Mesendoderm (in vitro differentiated cells): ENCODE measurements at regions not wholly inside any gene's neighbourhood (a gene's known extent, or its start where the extent isn't known, plus 50 kb on each side); places are given as distances from the start of the nearest gene placed in this dataset.

ENCODE experiments used
- DNase-seq: peaks from one replicate; pipeline ENCODE4 v3.0.0; 2013
- H2AK5ac ChIP-seq: 2 replicates; pipeline ENCODE4 v1.6.1; 2013; ENCODE audit warnings: low read length, inconsistent platforms
- H2BK120ac ChIP-seq: 2 replicates; pipeline ENCODE4 v1.6.1; 2013; ENCODE audit warnings: low read depth, mild to moderate bottlenecking, low read length, moderate library complexity, mixed read lengths
- H2BK15ac ChIP-seq: replicated peaks from 2 replicates; pipeline ENCODE4 v1.6.1; 2013; ENCODE audit warnings: low read depth, mild to moderate bottlenecking, moderate library complexity
- H2BK5ac ChIP-seq: 2 replicates; pipeline ENCODE4 v1.6.1; 2013; ENCODE audit warnings: low read length, inconsistent platforms
- H3K18ac ChIP-seq: 2 replicates; pipeline ENCODE4 v1.6.1; 2013; ENCODE audit warnings: mild to moderate bottlenecking, low read length, mixed read lengths
- H3K23ac ChIP-seq: one replicate; pipeline ENCODE4 v1.6.1; 2013; ENCODE audit warnings: low read length
- H3K27ac ChIP-seq: 2 replicates; pipeline ENCODE4 v1.5.1; 2013; ENCODE audit warnings: low read depth, mild to moderate bottlenecking, inconsistent platforms, low read length, moderate library complexity
- H3K27me3 ChIP-seq: 2 replicates; pipeline ENCODE4 v1.6.1; 2013; ENCODE audit warnings: low read length, control low read depth, mild to moderate bottlenecking, inconsistent platforms; ENCODE audit not compliant: insufficient read depth, poor library complexity
- H3K36me3 ChIP-seq: 2 replicates; pipeline ENCODE4 v1.6.1; 2013; ENCODE audit warnings: low read length, inconsistent platforms; ENCODE audit not compliant: control insufficient read depth, insufficient read depth
- H3K4ac ChIP-seq: one replicate; pipeline ENCODE4 v1.6.1; 2013; ENCODE audit warnings: low read depth, mild to moderate bottlenecking, low read length, moderate library complexity
- H3K4me1 ChIP-seq: 2 replicates; pipeline ENCODE4 v1.6.1; 2013; ENCODE audit warnings: low read depth, low read length, inconsistent platforms; ENCODE audit not compliant: control insufficient read depth
- H3K4me2 ChIP-seq: 2 replicates; pipeline ENCODE4 v1.6.1; 2013; ENCODE audit warnings: low read length
- H3K4me3 ChIP-seq: 2 replicates; pipeline ENCODE4 v1.5.1; 2013; ENCODE audit warnings: mild to moderate bottlenecking, low read length
- H3K56ac ChIP-seq: one replicate; pipeline ENCODE4 v1.6.1; 2013; ENCODE audit warnings: low read length
- H3K79me1 ChIP-seq: 2 replicates; pipeline ENCODE4 v1.6.1; 2013; ENCODE audit warnings: low read length, inconsistent platforms
- H3K79me2 ChIP-seq: 2 replicates; pipeline ENCODE4 v1.6.1; 2013; ENCODE audit warnings: mild to moderate bottlenecking, low read length; ENCODE audit not compliant: control insufficient read depth, insufficient read depth
- H3K9ac ChIP-seq: 2 replicates; pipeline ENCODE4 v1.6.1; 2013; ENCODE audit warnings: low read length, inconsistent platforms
- H4K5ac ChIP-seq: one replicate; pipeline ENCODE4 v1.6.1; 2013; ENCODE audit warnings: low read length
- H4K8ac ChIP-seq: one replicate; pipeline ENCODE4 v1.6.1; 2013; ENCODE audit warnings: low read depth, mild to moderate bottlenecking, control low read depth, low read length, moderate library complexity
- WGBS: extraction: QIAGEN DNeasy Blood & Tissue Kit; methylation state at CpG from one replicate; pipeline ENCODE4 v1.1.7; 2013; ENCODE audit warnings: low lambda C conversion rate, missing lambda C conversion rate; ENCODE audit not compliant: insufficient coverage; ENCODE audit errors: extremely low coverage; 5-methylcytosine and 5-hydroxymethylcytosine counted together

GRCh38 chr18:41875094-41875780, 79.8 kb upstream of the PIK3C3 start:
- Histone ChIP-seq H3K79me2 (no peaks in the 10 kb centered on the region), H4K5ac (no peak overlapping the region), H2BK120ac (no peak overlapping the region), H3K18ac (no peak overlapping the region), H3K36me3 (no peaks in the 10 kb centered on the region), H2BK5ac (peak overlapping the region; percentile 61), H3K27me3 (no peaks in the 10 kb centered on the region), H3K4me2 (no peak overlapping the region), H3K23ac (no peak overlapping the region), H2BK15ac (peak overlapping the region; percentile 41), H3K56ac (no peak overlapping the region), H4K8ac (no peak overlapping the region), H3K4me3 (no peak overlapping the region), H3K27ac (no peak overlapping the region), H3K4ac (no peak overlapping the region), H3K9ac (no peak overlapping the region), H3K4me1 (peaks cover 2% of the 10 kb centered on the region), H2AK5ac (no peak overlapping the region), H3K79me1 (no peaks in the 10 kb centered on the region)
- DNase-seq: no peak
- WGBS: no CpG with 5 or more reads among the region's 3 CpGs

DNA sequence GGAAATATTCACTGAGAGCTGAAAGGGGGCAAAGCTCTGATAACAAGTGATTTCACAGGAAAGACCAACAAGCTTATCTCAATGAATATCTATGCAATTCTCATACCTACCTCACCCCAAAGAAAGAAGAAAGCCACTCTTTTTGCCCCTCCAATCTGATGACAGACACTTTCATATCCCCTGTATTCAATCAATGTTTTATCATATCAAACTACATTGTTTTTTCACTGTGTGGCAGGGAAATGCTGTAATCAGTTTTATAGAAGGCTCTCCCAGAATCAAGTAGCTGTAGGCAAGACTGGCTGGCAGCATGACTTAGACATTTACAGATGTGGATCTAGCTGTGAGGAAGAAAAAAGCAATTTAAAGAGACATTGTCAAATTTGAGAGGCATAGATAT, 81.3 kb upstream of the PIK3C3 start:
- H3K27ac ChIP-seq: no peak overlapping the region
- no peak overlapping the region for H3K4me3 ChIP-seq
- H2BK5ac ChIP-seq: peak overlapping the region; percentile 21
- no peaks in the 10 kb centered on the region for H3K79me2 ChIP-seq
- H2BK15ac ChIP-seq: no peak overlapping the region
- no peak overlapping the region for H2AK5ac ChIP-seq
- H3K18ac ChIP-seq: no peak overlapping the region
- no peaks in the 10 kb centered on the region for H3K27me3 ChIP-seq
- H3K4ac ChIP-seq: no peak overlapping the region
- no peak overlapping the region for H3K23ac ChIP-seq
- H4K8ac ChIP-seq: no peak overlapping the region
- no peak overlapping the region for H4K5ac ChIP-seq
- no peaks in the 10 kb centered on the region for H3K36me3 ChIP-seq
- H3K4me1 ChIP-seq: peaks cover 2% of the 10 kb centered on the region
- no peak overlapping the region for H2BK120ac ChIP-seq
- peak; percentile 82 for DNase-seq
- H3K4me2 ChIP-seq: no peak overlapping the region
- no peak overlapping the region for H3K9ac ChIP-seq
- no peaks in the 10 kb centered on the region for H3K79me1 ChIP-seq
- peak overlapping the region; percentile 46 for H3K56ac ChIP-seq

- no peaks in the 10 kb centered on the region for H3K36me3 ChIP-seq
- H2BK120ac ChIP-seq: peak overlapping the region; percentile 85
- H3K9ac ChIP-seq: no peak overlapping the region
- no peaks in the 10 kb centered on the region for H3K79me2 ChIP-seq
- H3K79me1 ChIP-seq: no peaks in the 10 kb centered on the region
- no peak overlapping the region for H2AK5ac ChIP-seq
- H3K4ac ChIP-seq: no peak overlapping the region
- no peak overlapping the region for H3K23ac ChIP-seq
- H4K8ac ChIP-seq: no peak overlapping the region
- peak overlapping the region; percentile 25 for H4K5ac ChIP-seq
- H3K27ac ChIP-seq: no peak overlapping the region
- DNase-seq: no peak
- H2BK5ac ChIP-seq: peak overlapping the region; percentile 51
- no peak overlapping the region for H3K4me2 ChIP-seq
- H3K27me3 ChIP-seq: no peaks in the 10 kb centered on the region
- peaks cover 2% of the 10 kb centered on the region for H3K4me1 ChIP-seq
- H3K4me3 ChIP-seq: no peak overlapping the region
- no peak overlapping the region for H3K56ac ChIP-seq
- peak overlapping the region; percentile 84 for H3K18ac ChIP-seq
- no peak overlapping the region for H2BK15ac ChIP-seq
Observed at GRCh38 chr18:41872206-41872605, 82.8 kb upstream of the PIK3C3 start.

DNA sequence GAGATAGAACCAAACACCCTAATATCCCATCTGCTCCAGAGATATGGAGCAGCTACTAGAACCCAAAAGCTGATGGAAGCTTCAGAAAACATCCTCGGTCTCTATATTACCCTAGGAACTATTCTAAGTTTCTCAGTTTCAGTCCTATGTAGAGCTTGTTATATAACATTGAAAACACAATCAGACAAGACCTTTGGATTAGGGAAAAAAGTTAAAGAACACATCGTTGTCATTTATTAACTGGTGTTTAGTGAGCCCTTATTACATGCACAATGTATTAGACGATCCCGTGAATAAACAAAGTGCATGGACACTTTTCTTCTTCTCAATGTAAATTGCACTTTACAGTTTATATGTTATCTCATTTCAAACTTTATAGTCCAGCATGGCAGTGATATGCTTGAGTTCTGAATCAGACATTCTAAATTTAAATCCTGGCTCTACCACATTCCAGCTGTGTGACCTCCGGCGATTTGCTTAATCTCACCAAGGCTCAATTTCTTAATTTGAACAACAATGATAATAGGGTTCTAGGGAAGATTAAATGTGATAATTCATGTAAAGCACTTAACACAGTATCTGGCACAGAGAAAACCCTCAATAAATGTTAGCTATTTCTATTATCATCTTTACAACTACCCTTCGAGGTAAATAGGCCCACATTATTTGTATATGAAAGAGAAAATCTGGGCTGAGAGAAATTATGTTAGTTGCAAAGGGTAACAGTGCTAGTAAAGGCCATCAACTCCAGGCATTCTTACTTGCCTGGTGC, 83.6 kb upstream of the PIK3C3 start:
- no peak overlapping the region for H3K9ac ChIP-seq
- H3K27ac ChIP-seq: no peak overlapping the region
- H2AK5ac ChIP-seq: peak overlapping the region; percentile 57
- no peak overlapping the region for H4K5ac ChIP-seq
- H3K79me2 ChIP-seq: no peaks in the 10 kb centered on the region
- H3K23ac ChIP-seq: no peak overlapping the region
- H3K4me2 ChIP-seq: no peak overlapping the region
- no peak overlapping the region for H2BK15ac ChIP-seq
- WGBS: no CpG with 5 or more reads among the region's 7 CpGs
- no peaks in the 10 kb centered on the region for H3K36me3 ChIP-seq
- no peaks in the 10 kb centered on the region for H3K79me1 ChIP-seq
- H3K4ac ChIP-seq: no peak overlapping the region
- H3K56ac ChIP-seq: peak overlapping the region; percentile 25
- DNase-seq: no peak
- no peaks in the 10 kb centered on the region for H3K27me3 ChIP-seq
- no peak overlapping the region for H3K4me3 ChIP-seq
- H2BK120ac ChIP-seq: peak overlapping the region; percentile 38
- H3K4me1 ChIP-seq: peaks cover 2% of the 10 kb centered on the region
- no peak overlapping the region for H4K8ac ChIP-seq
- peak overlapping the region; percentile 89 for H2BK5ac ChIP-seq
- H3K18ac ChIP-seq: peak overlapping the region; percentile 84

DNA sequence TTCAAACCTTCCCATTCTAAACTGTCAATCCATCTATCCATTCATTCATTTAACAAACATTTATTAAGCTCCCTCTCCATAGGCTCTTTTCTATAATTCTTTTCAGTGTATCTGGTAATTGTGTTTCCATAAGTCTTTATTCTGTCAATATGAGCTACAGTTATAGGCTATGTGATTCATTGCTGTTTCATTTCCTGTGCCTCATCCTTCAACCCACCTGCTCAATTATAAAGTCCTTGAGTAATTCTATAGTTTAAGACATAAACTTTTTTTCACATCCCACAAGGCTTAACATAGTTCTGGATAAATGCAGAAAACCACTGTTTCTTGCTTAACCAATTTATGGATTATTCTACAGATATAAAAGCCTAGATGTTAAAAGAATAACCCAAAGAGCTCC, 84.2 kb upstream of the PIK3C3 start:
- Histone ChIP-seq H3K18ac (no peak overlapping the region), H3K4me2 (no peak overlapping the region), H3K4ac (no peak overlapping the region), H3K23ac (no peak overlapping the region), H3K79me2 (no peaks in the 10 kb centered on the region), H3K4me3 (no peak overlapping the region), H3K79me1 (no peaks in the 10 kb centered on the region), H3K27me3 (no peaks in the 10 kb centered on the region), H2BK15ac (no peak overlapping the region), H2BK120ac (no peak overlapping the region), H2AK5ac (no peak overlapping the region), H3K9ac (no peak overlapping the region), H4K5ac (no peak overlapping the region), H2BK5ac (no peak overlapping the region), H3K56ac (no peak overlapping the region), H3K36me3 (no peaks in the 10 kb centered on the region), H3K27ac (no peak overlapping the region), H3K4me1 (peaks cover 2% of the 10 kb centered on the region), H4K8ac (no peak overlapping the region)
- no peak for DNase-seq

DNA sequence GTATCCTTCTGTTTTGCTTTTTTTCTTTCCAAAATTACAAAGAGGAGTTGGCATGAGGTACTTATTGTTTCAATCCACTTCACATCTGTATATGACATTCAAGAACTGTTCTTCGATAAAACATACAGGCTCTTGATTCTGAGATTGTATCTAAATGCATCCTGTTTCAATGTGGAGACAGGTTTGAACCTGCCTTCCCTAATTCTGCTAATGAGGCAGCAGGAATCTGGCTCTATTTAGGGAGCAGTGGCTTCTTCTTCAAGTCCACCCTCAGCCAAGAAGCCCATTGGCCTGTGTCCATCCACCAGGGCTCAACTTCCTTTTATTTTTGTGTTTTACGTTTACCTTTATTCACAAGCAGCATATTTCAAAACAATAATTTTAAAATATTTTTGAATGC, 84.8 kb upstream of the PIK3C3 start:
- Histone ChIP-seq H3K4me2 (no peak overlapping the region), H4K8ac (no peak overlapping the region), H3K9ac (no peak overlapping the region), H4K5ac (no peak overlapping the region), H3K56ac (no peak overlapping the region), H3K4me1 (peaks cover 2% of the 10 kb centered on the region), H2AK5ac (no peak overlapping the region), H2BK120ac (no peak overlapping the region), H3K18ac (no peak overlapping the region), H3K4me3 (no peak overlapping the region), H3K23ac (no peak overlapping the region), H3K36me3 (no peaks in the 10 kb centered on the region), H2BK5ac (no peak overlapping the region), H3K4ac (no peak overlapping the region), H3K79me1 (no peaks in the 10 kb centered on the region), H2BK15ac (peak overlapping the region; percentile 74), H3K27ac (no peak overlapping the region), H3K27me3 (no peaks in the 10 kb centered on the region), H3K79me2 (no peaks in the 10 kb centered on the region)
- DNase-seq: no peak
- no CpG with 5 or more reads among the region's 2 CpGs for WGBS
